ENCODE measurements at regions not wholly inside any gene's neighbourhood (a gene's known extent, or its start where the extent isn't known, plus 50 kb on each side); places are given as distances from the start of the nearest gene placed in this dataset.

GRCh38 chr5:124176692-124177091 is 569.7 kb downstream of the ZNF608 start:
- Histone ChIP-seq H4K20me1 (replicated peaks; ENCODE audit: control insufficient read depth, extremely low read depth, insufficient read depth, low read length) (no peaks in the 10 kb centered on the region), H3K4me3 (replicated peaks in 1 of 3; ENCODE audit: insufficient read depth in 1 of 3, low read depth in 1 of 3, low read length in 3 of 3) (no peak overlapping the region), H3K9me1 (replicated peaks; ENCODE audit: control insufficient read depth, extremely low read depth, insufficient read depth, low read length) (no peaks in the 10 kb centered on the region), H3K79me2 (ENCODE audit: control insufficient read depth, insufficient read depth, low read length) (no peaks in the 10 kb centered on the region), H3K27me3 (ENCODE audit: control insufficient read depth in 2 of 2, insufficient read depth in 2 of 2, low read length in 2 of 2) (no peaks in the 10 kb centered on the region), H3K9me3 (replicated peaks; ENCODE audit: control insufficient read depth, insufficient read depth, low read length) (no peaks in the 10 kb centered on the region), H3K4me1 (ENCODE audit: control insufficient read depth, extremely low read depth, insufficient read depth, low read length) (no peaks in the 10 kb centered on the region), H3K36me3 (ENCODE audit: control insufficient read depth in 2 of 2, extremely low read depth in 1 of 2, insufficient read depth in 2 of 2, low read length in 2 of 2) (no peaks in the 10 kb centered on the region), H3K4me2 (ENCODE audit: insufficient read depth, low read length) (no peak overlapping the region), H3K27ac (ENCODE audit: insufficient read depth, low read depth, low read length) (no peak overlapping the region), H2AFZ (ENCODE audit: low read depth, low read length) (no peak overlapping the region), H3K9ac (replicated peaks; ENCODE audit: extremely low read depth, insufficient read depth, low read length) (no peak overlapping the region)
- dilution Hi-C loops (cut with MboI; ENCODE audit: extremely low pct_ligation_motif_present, low sequenced_read_pairs): no loop called here
- POLR2A ChIA-PET: no interaction called here
- no peak for TF ChIP-seq POLR2A (IDR thresholded peaks at IDR 0.05; ENCODE audit: low read depth, low read length)
- no peak for TF ChIP-seq FOS (IDR thresholded peaks at IDR 0.05; ENCODE audit: borderline replicate concordance, insufficient read depth, low read length)
- intact Hi-C loops (cut with micrococcal nuclease): no loop called here
- FAIRE-seq (no peak), DNase-seq (ENCODE audit: low read depth, low spot score) (no peak)
- BruUV-seq (replicated peaks): no TSS peak
- CTCF ChIA-PET: no interaction called here

- no peaks in the 10 kb centered on the region for H3K79me2 ChIP-seq (ENCODE audit: control insufficient read depth, insufficient read depth, low read length)
- dilution Hi-C loops (cut with MboI; ENCODE audit: extremely low pct_ligation_motif_present, low sequenced_read_pairs): no loop called here
- no peak overlapping the region for H3K4me3 ChIP-seq (replicated peaks in 1 of 3; ENCODE audit: insufficient read depth in 1 of 3, low read depth in 1 of 3, low read length in 3 of 3)
- no peak overlapping the region for H3K9ac ChIP-seq (replicated peaks; ENCODE audit: extremely low read depth, insufficient read depth, low read length)
- no peaks in the 10 kb centered on the region for H3K27me3 ChIP-seq (ENCODE audit: control insufficient read depth in 2 of 2, insufficient read depth in 2 of 2, low read length in 2 of 2)
- DNase-seq (ENCODE audit: low read depth, low spot score) (no peak), FAIRE-seq (no peak)
- ChIA-PET POLR2A (no interaction called here), CTCF (interaction anchor here (0.9 to 1.2 kb wide), 2 partner anchors 10 to 26 kb away, joined by 3 read pairs; no protein-coding TSS in a partner anchor)
- no peaks in the 10 kb centered on the region for H4K20me1 ChIP-seq (replicated peaks; ENCODE audit: control insufficient read depth, extremely low read depth, insufficient read depth, low read length)
- no peak overlapping the region for H3K4me2 ChIP-seq (ENCODE audit: insufficient read depth, low read length)
- intact Hi-C loops (cut with micrococcal nuclease): no loop called here
- TF ChIP-seq MYC (IDR thresholded peaks at IDR 0.05; ENCODE audit: low read depth, low read length): no peak
- TF ChIP-seq POLR2AphosphoS5 (IDR thresholded peaks at IDR 0.05; ENCODE audit: insufficient read depth, low read depth, low read length): no peak
- no peak for TF ChIP-seq CTCF (IDR thresholded peaks at IDR 0.05; ENCODE audit: extremely low read depth in 1 of 2, insufficient read depth in 1 of 2, low read depth in 1 of 2, low read length in 2 of 2)
- no peak for TF ChIP-seq FOS (IDR thresholded peaks at IDR 0.05; ENCODE audit: borderline replicate concordance, insufficient read depth, low read length)
- TF ChIP-seq JUN (IDR thresholded peaks at IDR 0.05; ENCODE audit: borderline replicate concordance, insufficient read depth, insufficient read length, low read depth): no peak
- no peak for TF ChIP-seq EZH2 (IDR thresholded peaks at IDR 0.05; ENCODE audit: borderline replicate concordance, low read depth, low read length, severe bottlenecking)
- TF ChIP-seq GATA2 (IDR thresholded peaks at IDR 0.05; ENCODE audit: insufficient read depth, insufficient read length, low read depth, low read length): no peak
- no peak for TF ChIP-seq POLR2A (IDR thresholded peaks at IDR 0.05; ENCODE audit: low read depth, low read length)
- no peak for TF ChIP-seq MAX (IDR thresholded peaks at IDR 0.05; ENCODE audit: insufficient read depth, insufficient read length)
- H3K27ac ChIP-seq (ENCODE audit: insufficient read depth, low read depth, low read length): no peak overlapping the region
- no TSS peak for BruUV-seq (replicated peaks)
- H3K4me1 ChIP-seq (ENCODE audit: control insufficient read depth, extremely low read depth, insufficient read depth, low read length): no peaks in the 10 kb centered on the region
- H3K36me3 ChIP-seq (ENCODE audit: control insufficient read depth in 2 of 2, extremely low read depth in 1 of 2, insufficient read depth in 2 of 2, low read length in 2 of 2): no peaks in the 10 kb centered on the region
- H3K9me3 ChIP-seq (replicated peaks; ENCODE audit: control insufficient read depth, insufficient read depth, low read length): no peaks in the 10 kb centered on the region
- H2AFZ ChIP-seq (ENCODE audit: low read depth, low read length): no peak overlapping the region
- no peaks in the 10 kb centered on the region for H3K9me1 ChIP-seq (replicated peaks; ENCODE audit: control insufficient read depth, extremely low read depth, insufficient read depth, low read length)
These were observed 573.1 kb downstream of the ZNF608 start for GRCh38 chr5:124173386-124173785.

All from endothelial cell of umbilical vein (primary cell).